ENCODE measurements at regions not wholly inside any gene's neighbourhood (a gene's known extent, or its start where the extent isn't known, plus 50 kb on each side); places are given as distances from the start of the nearest gene placed in this dataset.

DNA sequence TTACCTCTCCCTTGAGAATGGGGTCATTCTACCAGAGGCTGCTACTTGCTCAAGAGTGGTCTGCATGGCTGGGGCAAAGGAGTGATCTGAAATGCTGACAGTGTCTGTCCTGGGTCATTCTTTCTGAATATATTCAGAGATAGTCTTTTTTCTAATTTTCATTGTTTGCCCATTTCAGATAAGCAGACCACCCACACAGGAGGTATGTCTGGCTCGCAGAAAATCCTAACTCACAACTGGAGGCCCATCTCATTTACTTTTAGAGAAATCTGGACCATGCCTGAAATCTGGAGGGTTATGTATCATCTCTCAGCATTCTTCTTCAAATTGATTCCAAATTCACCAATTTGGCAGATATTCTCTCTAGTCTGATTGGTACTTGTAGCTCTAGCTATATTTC is 227.6 kb downstream of the SEC61B start:
- Mint-ChIP-seq H3K4me3 (no peak overlapping the region), H3K9me3 (no peaks in the 10 kb centered on the region), H3K27ac (no peak overlapping the region), H3K27me3 (peaks cover 20% of the 10 kb centered on the region), H3K36me3 (peaks cover 1% of the 10 kb centered on the region), H3K4me1 (no peaks in the 10 kb centered on the region)

DNA sequence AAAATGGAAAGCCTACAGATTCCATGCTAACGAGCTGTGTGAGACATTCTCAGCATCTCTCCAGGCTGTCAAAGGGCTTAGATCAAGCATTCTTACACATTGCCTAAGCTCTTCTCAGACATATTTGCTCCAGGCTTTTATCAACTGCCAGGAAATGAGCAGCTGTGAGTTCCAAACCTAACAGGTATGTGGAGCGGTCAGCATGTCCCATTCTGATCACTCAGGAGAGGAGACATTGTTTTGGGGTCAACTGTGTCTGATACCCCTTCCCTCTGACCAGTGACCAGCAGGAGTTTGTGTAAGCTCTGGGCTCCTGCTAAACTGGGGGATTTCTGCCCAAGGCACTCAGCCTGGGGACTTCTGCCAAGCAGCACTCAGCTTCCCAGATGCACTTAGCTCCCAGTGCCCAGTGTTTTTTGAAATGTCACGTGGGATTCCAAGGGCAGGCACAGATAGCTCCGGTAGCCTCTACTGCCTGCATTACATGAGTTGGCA is 229.1 kb downstream of the SEC61B start:
- Mint-ChIP-seq H3K27ac (no peak overlapping the region), H3K4me3 (no peak overlapping the region), H3K9me3 (no peaks in the 10 kb centered on the region), H3K27me3 (peaks cover 22% of the 10 kb centered on the region), H3K36me3 (peaks cover 1% of the 10 kb centered on the region), H3K4me1 (no peaks in the 10 kb centered on the region)

DNA sequence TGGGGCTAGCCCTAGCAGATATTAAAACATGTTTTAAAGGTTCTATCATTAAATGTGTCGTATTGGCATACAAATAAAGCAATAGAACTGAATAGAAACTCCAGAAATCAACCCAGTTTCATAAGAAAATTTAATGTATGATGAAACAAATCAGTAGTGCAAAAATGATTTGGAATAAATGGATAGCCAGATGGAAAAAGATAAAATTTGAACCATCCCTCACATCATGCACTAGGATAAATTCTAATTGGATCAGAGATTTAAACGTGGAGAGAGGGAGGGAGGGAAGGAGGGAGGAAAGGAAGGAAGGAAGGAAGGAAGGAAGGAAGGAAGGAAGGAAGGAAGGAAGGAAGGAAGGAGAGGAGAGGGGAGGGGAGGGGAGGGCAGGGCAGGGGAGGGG is 235.3 kb downstream of the SEC61B start:
- Mint-ChIP-seq H3K4me3 (no peak overlapping the region), H3K4me1 (no peaks in the 10 kb centered on the region), H3K27ac (no peak overlapping the region), H3K27me3 (peaks cover 9% of the 10 kb centered on the region), H3K36me3 (peaks cover 1% of the 10 kb centered on the region), H3K9me3 (no peaks in the 10 kb centered on the region)

DNA sequence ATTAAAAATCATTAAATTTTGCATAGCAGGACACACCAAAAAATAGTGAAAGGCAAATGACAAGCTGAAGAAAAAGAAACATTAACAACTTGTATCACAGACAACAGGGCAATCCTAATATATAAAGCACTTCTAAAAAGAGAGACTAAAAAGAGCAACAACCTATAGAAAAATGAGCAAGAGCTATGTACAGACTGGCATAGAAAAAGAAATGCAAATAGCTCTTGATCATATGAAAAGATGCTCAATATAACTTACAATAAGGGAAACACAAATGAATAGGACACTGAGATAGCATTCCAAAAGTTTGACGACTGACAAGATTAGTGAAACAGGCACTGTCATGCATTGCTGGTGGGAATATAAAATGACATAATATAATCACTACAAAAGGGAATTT is 235.9 kb downstream of the SEC61B start:
- no peaks in the 10 kb centered on the region for H3K9me3 Mint-ChIP-seq
- H3K4me3 Mint-ChIP-seq = no peak overlapping the region
- no peaks in the 10 kb centered on the region for H3K4me1 Mint-ChIP-seq
- peaks cover 7% of the 10 kb centered on the region for H3K27me3 Mint-ChIP-seq
- H3K36me3 Mint-ChIP-seq = peaks cover under 1% of the 10 kb centered on the region
- H3K27ac Mint-ChIP-seq = no peak overlapping the region

DNA sequence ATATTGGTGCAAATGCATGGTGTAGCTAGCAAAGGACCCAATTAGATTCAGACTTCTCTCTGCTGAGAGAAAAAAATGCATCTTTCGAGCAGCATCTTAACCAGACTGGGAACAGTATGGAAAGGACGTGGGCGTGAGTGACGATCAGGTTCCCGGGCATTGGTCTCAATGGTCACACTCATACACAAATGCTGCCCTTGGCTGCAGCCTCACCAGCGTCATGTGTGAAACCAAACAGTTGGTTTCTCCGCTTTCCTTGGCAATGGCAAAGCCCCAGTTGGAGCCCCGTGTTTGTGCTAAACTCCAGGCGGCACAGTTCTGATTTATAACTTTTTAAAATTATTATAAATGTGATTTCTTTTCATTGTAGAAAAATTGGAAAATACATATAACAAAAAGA is 237.8 kb downstream of the SEC61B start:
- Mint-ChIP-seq H3K9me3 (no peaks in the 10 kb centered on the region), H3K27ac (no peak overlapping the region), H3K36me3 (no peaks in the 10 kb centered on the region), H3K4me3 (no peak overlapping the region), H3K27me3 (peaks cover 2% of the 10 kb centered on the region), H3K4me1 (no peaks in the 10 kb centered on the region)

DNA sequence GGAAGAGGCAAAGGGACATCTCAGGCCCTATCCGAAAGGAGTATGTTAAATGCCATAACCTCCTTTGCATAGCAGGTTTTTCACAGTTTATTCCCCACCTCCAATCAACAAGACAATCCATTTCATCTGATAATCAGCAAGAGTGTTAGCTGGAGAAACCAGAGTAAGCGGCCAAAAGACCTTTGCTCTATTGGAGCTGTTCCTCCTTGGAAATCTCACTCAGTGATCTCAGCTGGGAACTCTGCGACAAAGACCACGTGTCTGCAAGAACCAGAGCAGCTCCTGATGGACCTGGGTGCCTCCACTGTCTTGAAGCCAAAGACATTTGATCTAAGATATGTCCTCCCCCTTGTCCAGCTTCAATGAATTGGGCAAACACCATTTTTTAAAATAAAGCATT is 241.0 kb downstream of the SEC61B start:
- Mint-ChIP-seq H3K27me3 (peaks cover 4% of the 10 kb centered on the region), H3K9me3 (no peaks in the 10 kb centered on the region), H3K36me3 (no peaks in the 10 kb centered on the region), H3K27ac (no peak overlapping the region), H3K4me1 (no peaks in the 10 kb centered on the region), H3K4me3 (no peak overlapping the region)

DNA sequence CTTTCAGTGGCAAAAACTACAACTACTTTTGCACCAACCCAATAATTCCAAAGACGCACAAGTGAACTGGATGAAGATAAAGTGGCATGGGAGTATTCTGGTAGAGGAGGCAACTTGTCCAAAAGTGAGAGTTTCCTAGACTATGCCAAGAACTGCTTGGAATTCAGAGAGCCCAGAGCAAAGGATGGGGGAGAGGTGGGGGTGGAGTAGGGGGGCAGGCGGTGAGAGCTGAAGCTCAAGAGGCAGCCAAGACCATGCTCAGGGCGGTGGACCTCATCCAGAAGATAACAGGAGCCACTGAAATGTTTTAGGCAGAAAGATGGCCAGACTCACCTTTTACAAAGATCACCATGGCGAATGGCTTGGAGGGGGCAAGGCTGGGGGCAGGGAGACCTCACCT is 242.5 kb downstream of the SEC61B start:
- no peaks in the 10 kb centered on the region for H3K36me3 Mint-ChIP-seq
- H3K4me1 Mint-ChIP-seq = no peaks in the 10 kb centered on the region
- H3K27me3 Mint-ChIP-seq = peaks cover 8% of the 10 kb centered on the region
- no peaks in the 10 kb centered on the region for H3K9me3 Mint-ChIP-seq
- H3K4me3 Mint-ChIP-seq = no peak overlapping the region
- no peak overlapping the region for H3K27ac Mint-ChIP-seq

DNA sequence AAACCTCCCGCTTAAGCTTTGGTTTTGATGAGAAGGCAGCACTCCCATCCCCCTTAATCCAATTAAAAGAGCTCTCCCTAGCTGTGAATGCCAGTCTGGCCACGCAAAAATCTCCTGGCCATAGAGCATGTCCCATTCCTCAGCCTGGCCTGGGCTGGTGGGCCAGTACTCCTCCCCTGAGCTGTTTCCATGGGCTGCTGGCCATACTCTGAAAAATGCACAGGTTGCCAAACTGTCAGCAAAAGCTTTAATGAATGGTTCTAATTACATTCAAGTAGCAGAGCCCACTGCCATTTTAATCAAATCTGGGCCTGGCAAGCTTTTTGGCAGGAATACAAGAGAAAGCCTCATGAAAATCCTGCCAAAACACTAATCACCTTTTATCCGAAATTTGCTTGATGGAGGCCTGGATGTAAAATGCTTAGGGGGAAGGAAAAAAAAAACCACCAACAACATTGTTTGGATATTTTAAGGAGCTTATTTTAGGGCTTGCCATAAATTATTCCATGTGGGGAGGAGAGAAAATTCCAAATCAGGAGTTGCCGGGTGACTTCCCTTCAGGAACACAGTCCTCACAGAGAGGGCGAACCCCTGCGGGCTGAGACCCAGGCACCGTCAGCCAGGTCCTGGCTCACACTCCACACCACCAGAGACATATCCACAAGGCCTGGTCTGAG is 243.3 kb downstream of the SEC61B start:
- Mint-ChIP-seq H3K36me3 (no peaks in the 10 kb centered on the region), H3K4me3 (no peak overlapping the region), H3K4me1 (no peaks in the 10 kb centered on the region), H3K9me3 (no peaks in the 10 kb centered on the region), H3K27ac (no peak overlapping the region), H3K27me3 (peaks cover 8% of the 10 kb centered on the region)

DNA sequence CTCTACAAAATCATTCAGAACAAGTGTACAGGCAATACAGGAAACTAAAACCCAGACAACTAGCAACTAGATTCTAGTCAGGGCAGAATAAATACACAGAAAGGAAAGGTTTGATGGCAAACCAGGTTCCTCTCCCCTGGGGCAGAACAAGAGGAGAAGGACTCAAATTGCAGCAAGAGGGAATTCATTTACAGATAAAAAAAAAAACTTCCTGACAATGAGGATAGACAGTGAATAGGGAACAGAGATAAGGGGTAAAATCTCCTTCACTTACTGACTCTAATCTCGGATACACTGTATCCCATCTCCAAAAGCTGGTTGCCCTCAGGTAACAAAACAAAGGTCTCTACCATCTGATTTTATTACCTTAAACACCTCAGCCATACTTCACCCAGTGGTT is 244.0 kb downstream of the SEC61B start:
- Mint-ChIP-seq H3K27me3 (peaks cover 8% of the 10 kb centered on the region), H3K27ac (no peak overlapping the region), H3K4me3 (no peak overlapping the region), H3K4me1 (no peaks in the 10 kb centered on the region), H3K36me3 (no peaks in the 10 kb centered on the region), H3K9me3 (no peaks in the 10 kb centered on the region)

DNA sequence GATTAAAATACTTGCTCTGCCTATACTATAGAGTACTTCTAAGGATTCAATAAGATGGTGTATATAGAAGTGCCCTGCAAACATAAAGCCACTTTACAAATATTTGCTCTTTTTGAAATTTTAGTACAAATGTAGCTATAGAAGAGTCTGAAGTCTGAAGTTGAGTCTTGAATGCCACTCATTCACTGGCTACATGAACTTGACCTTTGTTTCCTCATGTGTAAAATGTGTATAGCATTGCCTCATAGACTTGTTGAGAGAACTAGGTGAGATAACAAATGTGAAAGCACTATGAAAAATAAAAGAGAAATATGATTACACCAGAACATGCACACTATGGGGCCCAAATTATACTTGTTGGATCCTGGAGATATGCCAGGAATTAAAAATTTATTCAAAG is 244.7 kb downstream of the SEC61B start:
- H3K27ac Mint-ChIP-seq = no peak overlapping the region
- H3K27me3 Mint-ChIP-seq = peaks cover 8% of the 10 kb centered on the region
- H3K36me3 Mint-ChIP-seq = no peaks in the 10 kb centered on the region

DNA sequence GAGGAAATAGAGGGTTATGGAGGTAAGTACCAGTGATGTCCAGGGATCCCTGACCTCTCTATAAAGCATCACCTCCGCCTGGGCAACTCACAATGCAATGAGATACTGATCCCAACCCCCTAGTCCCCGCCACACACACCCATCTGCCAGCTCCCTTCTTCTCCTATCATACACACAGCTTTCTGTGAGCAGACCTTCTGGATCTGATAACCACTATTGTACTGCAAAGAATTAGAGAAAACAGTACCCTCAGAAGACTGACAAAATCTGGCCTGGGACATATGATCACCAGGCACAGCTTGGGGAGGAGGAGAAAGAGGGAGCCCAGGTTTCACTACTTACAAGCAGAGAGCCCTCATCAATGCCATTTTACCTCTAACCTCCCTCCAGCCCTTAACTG is 249.0 kb downstream of the SEC61B start:
- H3K27ac Mint-ChIP-seq = no peak overlapping the region
- no peaks in the 10 kb centered on the region for H3K36me3 Mint-ChIP-seq
- no peaks in the 10 kb centered on the region for H3K9me3 Mint-ChIP-seq
- no peak overlapping the region for H3K4me3 Mint-ChIP-seq
- H3K27me3 Mint-ChIP-seq = peaks cover 14% of the 10 kb centered on the region
- H3K4me1 Mint-ChIP-seq = no peaks in the 10 kb centered on the region

More for the DNA sequence above, 244.7 kb downstream of the SEC61B start:
- no peaks in the 10 kb centered on the region for H3K9me3 Mint-ChIP-seq
- H3K4me1 Mint-ChIP-seq = no peaks in the 10 kb centered on the region
- H3K4me3 Mint-ChIP-seq = no peak overlapping the region

DNA sequence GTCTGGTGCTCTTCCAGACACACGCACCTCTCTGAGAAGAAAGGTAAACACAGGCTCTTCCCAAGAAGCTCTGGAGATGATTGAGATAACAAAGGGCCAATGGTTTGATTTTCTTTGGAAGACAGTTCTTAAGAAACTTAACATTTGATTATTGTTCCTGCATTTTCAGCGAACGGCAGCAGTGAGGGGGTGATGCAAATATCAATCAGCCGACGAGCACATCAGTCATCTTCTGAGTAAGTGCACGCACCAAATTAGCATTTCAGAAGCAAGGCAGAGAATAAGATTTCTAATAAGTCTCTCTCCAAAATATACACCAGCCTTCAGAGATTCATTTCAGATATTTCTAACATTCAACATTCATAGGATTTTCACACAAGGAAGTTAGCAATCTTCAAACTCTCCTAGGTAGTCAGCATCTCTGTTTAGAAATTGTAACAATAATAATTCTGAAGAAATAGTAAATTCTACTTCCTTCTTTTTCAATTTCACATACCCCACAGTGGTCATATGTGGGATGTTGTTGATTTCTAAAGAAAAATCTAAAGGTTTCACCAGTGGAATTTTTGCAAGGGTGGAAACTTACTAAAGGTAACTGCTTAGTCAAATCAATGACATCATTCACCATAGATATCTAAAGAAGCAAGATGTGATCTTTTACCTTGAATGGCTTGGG is 250.3 kb downstream of the SEC61B start:
- no peak overlapping the region for H3K4me3 Mint-ChIP-seq
- H3K4me1 Mint-ChIP-seq = no peaks in the 10 kb centered on the region
- H3K27me3 Mint-ChIP-seq = peaks cover 18% of the 10 kb centered on the region
- H3K36me3 Mint-ChIP-seq = no peaks in the 10 kb centered on the region
- H3K27ac Mint-ChIP-seq = no peak overlapping the region
- no peaks in the 10 kb centered on the region for H3K9me3 Mint-ChIP-seq

DNA sequence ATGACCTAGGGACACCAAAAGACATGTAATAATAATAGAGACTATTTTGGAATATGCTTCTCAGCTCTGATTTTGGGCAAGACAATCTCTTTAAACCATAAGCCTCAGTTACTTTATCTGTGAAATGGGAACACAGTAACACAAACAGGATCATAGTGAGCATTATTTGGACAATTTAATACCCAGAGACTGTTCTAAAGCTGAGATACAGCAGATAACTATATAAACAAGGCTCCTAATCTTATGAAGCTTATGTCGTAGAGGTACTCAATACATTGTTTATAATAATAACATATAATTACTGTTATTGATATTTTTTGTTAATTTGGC is 250.8 kb downstream of the SEC61B start:
- H3K9me3 Mint-ChIP-seq = no peaks in the 10 kb centered on the region
- H3K36me3 Mint-ChIP-seq = no peaks in the 10 kb centered on the region
- no peak overlapping the region for H3K27ac Mint-ChIP-seq
- peaks cover 14% of the 10 kb centered on the region for H3K27me3 Mint-ChIP-seq
- H3K4me1 Mint-ChIP-seq = no peaks in the 10 kb centered on the region
- H3K4me3 Mint-ChIP-seq = no peak overlapping the region

DNA sequence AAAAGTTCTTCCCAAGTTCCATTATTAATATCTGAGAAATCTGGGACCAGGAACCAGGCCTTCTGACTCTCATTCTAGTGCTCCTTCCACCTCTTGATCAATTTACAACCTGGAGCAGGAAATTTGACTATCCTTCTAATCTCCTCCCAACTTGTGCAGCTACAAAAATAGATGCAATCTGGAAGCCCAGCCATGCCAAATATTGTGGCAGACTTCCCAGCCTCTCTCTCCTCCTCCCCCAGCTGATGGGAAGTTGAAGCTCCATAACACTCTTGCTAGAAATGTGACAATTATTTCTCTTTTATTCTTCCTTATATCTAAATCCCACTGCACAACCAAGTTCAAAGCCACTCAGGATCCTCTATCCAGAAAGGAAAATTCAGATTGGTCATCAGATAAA is 252.1 kb downstream of the SEC61B start:
- Mint-ChIP-seq H3K27ac (no peak overlapping the region), H3K9me3 (no peaks in the 10 kb centered on the region), H3K4me3 (no peak overlapping the region), H3K27me3 (peaks cover 11% of the 10 kb centered on the region), H3K4me1 (no peaks in the 10 kb centered on the region), H3K36me3 (no peaks in the 10 kb centered on the region)

DNA sequence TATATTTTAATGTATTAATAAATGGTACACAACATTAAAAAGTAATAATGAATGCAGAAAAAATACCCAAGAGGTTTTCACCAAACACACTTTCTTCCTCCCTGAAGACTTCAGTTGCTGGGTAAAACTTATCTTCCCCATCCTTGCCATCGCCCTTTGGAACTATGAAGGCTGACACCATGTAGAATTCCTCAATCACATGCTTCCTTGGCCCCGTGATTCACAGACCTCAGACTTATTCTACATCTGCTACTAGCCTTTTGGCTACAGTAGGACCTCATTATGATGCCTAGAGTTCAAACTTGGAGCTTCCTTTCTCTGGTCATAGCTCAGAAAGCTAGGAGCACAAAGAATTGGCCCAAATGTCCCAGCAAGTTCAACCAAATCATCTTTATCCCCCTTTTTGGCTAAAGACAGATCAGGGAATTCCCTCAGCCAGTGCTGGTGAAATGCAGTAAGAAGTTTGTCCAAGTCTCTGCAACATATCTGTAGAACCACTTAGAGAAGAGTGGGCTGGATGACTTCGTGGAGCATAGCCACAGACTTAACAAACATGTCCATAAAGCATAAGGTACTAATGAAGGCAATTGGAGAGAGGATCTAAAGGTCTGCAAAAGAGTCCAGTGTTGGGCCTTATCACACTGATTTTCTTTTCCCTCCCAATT is 253.5 kb downstream of the SEC61B start:
- H3K4me3 Mint-ChIP-seq = no peak overlapping the region
- H3K27me3 Mint-ChIP-seq = peaks cover 11% of the 10 kb centered on the region
- no peak overlapping the region for H3K27ac Mint-ChIP-seq
- no peaks in the 10 kb centered on the region for H3K9me3 Mint-ChIP-seq
- H3K4me1 Mint-ChIP-seq = no peaks in the 10 kb centered on the region
- no peaks in the 10 kb centered on the region for H3K36me3 Mint-ChIP-seq

DNA sequence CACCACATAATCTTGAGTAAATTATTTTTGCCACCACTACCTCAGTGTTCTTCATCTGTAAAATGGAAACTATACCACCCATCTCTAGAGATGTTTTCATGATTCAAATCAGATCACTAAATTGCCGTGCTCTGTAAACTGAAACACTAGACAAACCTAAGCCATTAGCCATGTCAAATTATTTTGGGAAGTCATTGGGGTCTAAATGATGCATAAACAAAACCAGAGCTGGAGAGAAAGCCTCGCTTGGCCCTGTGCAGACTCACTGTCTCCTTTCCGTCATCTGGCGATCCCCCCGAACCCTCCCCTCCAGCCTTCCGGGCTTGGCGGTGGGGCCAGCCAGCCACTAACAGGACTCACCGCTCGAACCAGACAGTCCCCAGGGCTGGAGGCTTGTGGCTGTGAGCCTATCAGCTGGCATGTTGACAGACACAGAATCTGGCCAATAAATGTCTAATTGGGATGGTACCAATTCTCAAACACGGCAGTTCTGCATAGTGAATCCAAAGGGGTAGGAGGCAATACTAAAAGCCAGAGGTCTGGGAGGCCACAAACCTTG is 256.5 kb downstream of the SEC61B start:
- Mint-ChIP-seq H3K36me3 (no peaks in the 10 kb centered on the region), H3K4me1 (no peaks in the 10 kb centered on the region), H3K9me3 (no peaks in the 10 kb centered on the region), H3K4me3 (no peak overlapping the region), H3K27ac (no peak overlapping the region), H3K27me3 (peaks cover 12% of the 10 kb centered on the region)
